ENCODE measurements at regions not wholly inside any gene's neighbourhood (a gene's known extent, or its start where the extent isn't known, plus 50 kb on each side); places are given as distances from the start of the nearest gene placed in this dataset.

- no peak for DNase-seq
These were observed 57.3 kb upstream of the STUM start for GRCh38 chr1:226491093-226491850.

GRCh38 chr1:226492426-226493137 lies 56.0 kb upstream of the STUM start:
- DNase-seq = no peak

GRCh38 chr1:226494092-226494609 lies 54.4 kb upstream of the STUM start:
- no peak for DNase-seq

- no peak for DNase-seq
These were observed 52.8 kb upstream of the STUM start for GRCh38 chr1:226495716-226496115.

GRCh38 chr1:226496453-226497015 lies 52.0 kb upstream of the STUM start:
- DNase-seq = no peak

- DNase-seq = no peak
These were observed 51.2 kb upstream of the STUM start for GRCh38 chr1:226497276-226497833.

GRCh38 chr1:226497991-226498639 lies 50.4 kb upstream of the STUM start:
- DNase-seq = no peak

- no peak for DNase-seq
These were observed 49.9 kb upstream of the STUM start for GRCh38 chr1:226498640-226499008.

Data from stimulated activated CD4-positive, alpha-beta T cell treated with anti-CD3 and anti-CD28 coated beads, Interleukin-2, amount 100 ng/mL, for 24 hours (primary cell).